ENCODE measurements at regions not wholly inside any gene's neighbourhood (a gene's known extent, or its start where the extent isn't known, plus 50 kb on each side); places are given as distances from the start of the nearest gene placed in this dataset.

GRCh38 chr13:78201411-78201810, 282.8 kb upstream of the EDNRB start:
- no peak for DNase-seq

GRCh38 chr13:78198821-78199220, 280.2 kb upstream of the EDNRB start:
- DNase-seq: no peak

- DNase-seq: no peak
These were observed 279.8 kb upstream of the EDNRB start for GRCh38 chr13:78198419-78198818.

GRCh38 chr13:78197231-78197630, 278.6 kb upstream of the EDNRB start:
- DNase-seq: no peak

- DNase-seq: no peak
These were observed 276.4 kb upstream of the EDNRB start for GRCh38 chr13:78194904-78195639.

GRCh38 chr13:78193846-78194245, 275.2 kb upstream of the EDNRB start:
- DNase-seq: no peak

- DNase-seq: no peak
These were observed 274.1 kb upstream of the EDNRB start for GRCh38 chr13:78192716-78193115.

- DNase-seq: no peak
These were observed 271.7 kb upstream of the EDNRB start for GRCh38 chr13:78190296-78190695.

GRCh38 chr13:78187781-78188180, 269.1 kb upstream of the EDNRB start:
- DNase-seq: no peak

GRCh38 chr13:78185700-78186099, 267.1 kb upstream of the EDNRB start:
- DNase-seq: no peak

- no peak for DNase-seq
These were observed 265.1 kb upstream of the EDNRB start for GRCh38 chr13:78183732-78184131.

- no peak for DNase-seq
These were observed 264.2 kb upstream of the EDNRB start for GRCh38 chr13:78182813-78183212.

- DNase-seq: no peak
These were observed 258.7 kb upstream of the EDNRB start for GRCh38 chr13:78177306-78177705.

- no peak for DNase-seq
These were observed 258.2 kb upstream of the EDNRB start for GRCh38 chr13:78176880-78177279.

- no peak for DNase-seq
These were observed 250.8 kb upstream of the EDNRB start for GRCh38 chr13:78169386-78169785.

- DNase-seq: no peak
These were observed 250.3 kb upstream of the EDNRB start for GRCh38 chr13:78168981-78169380.

GRCh38 chr13:78161266-78161665, 242.6 kb upstream of the EDNRB start:
- DNase-seq: no peak

- no peak for DNase-seq
These were observed 242.2 kb upstream of the EDNRB start for GRCh38 chr13:78160793-78161192.

GRCh38 chr13:78152415-78152814, 233.8 kb upstream of the EDNRB start:
- no peak for DNase-seq

- DNase-seq: no peak
These were observed 229.3 kb upstream of the EDNRB start for GRCh38 chr13:78147905-78148304.

GRCh38 chr13:78145276-78145675, 226.6 kb upstream of the EDNRB start:
- DNase-seq: no peak

GRCh38 chr13:78139765-78140164, 221.1 kb upstream of the EDNRB start:
- no peak for DNase-seq

- DNase-seq: no peak
These were observed 220.1 kb upstream of the EDNRB start for GRCh38 chr13:78138756-78139155.

- no peak for DNase-seq
These were observed 218.9 kb upstream of the EDNRB start for GRCh38 chr13:78137404-78138142.

- no peak for DNase-seq
These were observed 218.3 kb upstream of the EDNRB start for GRCh38 chr13:78136966-78137365.
